Stimulated activated naive CD4-positive, alpha-beta T cell treated with Interleukin-2 at 50 U/mL for 16 hours (primary cell): ENCODE measurements at regions not wholly inside any gene's neighbourhood (a gene's known extent, or its start where the extent isn't known, plus 50 kb on each side); places are given as distances from the start of the nearest gene placed in this dataset.
"Not testable (repeated sequence)": the region's sequence is repeated elsewhere in the genome, so short reads cannot be mapped to it uniquely, and the experiment has no call there.

ENCODE experiments used
- DNase-seq: peaks from one replicate; lab custom pipeline; 2025; lab: John Stamatoyannopoulos, UW

DNA sequence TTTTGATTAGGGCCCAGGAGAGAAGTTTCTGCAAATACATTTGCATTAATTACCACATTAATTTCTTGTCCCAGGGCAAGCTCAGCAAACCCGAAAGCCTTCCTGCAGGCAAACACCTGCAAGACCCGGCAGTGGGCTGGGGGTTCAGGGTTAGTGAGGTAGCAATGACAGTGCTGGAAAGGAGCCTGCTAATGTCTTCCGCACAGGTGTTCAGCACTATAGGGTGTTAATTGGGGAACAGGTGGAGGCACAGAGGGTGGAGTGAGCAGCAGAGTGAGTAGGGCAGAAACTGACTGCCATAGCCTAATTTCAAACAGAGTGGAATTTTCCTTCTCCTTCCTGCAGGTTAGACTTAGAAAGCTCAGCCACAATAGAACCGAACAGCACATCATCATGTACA, 50.9 kb upstream of the UBASH3B start:
- DNase-seq = no peak

DNA sequence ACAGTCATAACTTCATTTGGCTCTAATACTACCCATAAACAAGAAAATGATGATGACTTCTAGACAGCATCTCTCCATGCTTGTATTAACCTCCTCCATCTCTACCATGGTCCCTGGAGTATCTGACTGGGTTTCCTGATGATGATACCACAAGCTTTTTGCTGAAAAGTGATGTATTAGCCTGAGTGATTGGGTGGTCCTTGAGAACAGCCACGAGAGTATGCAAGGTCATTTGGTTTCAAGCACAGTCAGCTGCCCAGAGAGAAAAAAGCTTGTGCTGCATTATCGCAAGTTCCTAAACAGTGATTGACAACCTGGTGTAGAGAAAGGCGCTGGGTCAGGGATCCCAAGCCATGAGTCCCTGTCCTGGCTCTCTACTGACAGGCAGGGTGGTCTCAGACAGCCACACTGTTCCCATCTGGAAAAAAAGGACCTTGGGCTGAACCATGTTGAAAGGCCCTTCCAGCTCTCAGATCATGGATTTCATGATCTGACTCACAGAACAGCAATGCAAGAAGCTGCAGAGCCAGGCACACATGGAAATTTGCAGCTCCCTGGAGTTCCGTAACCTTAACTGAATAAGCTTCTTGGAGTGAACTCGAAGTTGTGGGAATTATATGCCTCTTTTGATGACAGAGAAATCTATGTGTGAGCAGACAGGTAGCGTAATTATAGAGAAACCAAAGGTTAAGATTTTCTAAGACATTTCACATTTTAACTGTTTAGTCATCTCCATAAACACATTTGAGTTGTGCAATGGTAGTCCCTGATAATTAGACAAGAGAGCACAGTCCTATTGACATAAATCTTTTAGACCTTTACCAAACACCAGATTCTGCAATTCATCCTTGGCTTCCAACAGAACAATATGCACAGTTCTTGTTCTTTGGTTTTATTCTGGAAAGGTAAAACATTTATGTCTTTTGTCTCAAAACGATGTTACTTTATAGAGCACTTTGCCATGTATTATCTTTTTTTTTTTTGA, 54.1 kb upstream of the UBASH3B start:
- DNase-seq = no peak

DNA sequence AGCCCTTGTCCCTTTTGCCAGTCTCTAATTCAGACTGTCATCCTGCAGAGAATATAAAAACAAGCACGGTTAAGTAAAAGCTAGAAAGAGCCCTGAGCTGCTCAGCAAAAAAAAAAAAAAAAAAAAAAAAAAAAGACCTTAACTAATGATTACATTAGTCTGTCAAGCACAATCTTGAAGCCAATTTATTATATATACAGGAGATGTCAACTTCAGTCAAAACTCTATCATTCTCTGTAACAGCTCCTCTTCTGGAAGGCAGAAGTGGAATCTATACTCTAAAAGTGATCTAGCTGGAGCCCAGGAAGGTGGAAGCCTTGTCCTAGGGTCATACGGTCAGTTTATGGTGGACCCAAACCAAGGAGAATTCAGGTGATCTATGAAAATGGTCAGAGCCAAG, 55.2 kb upstream of the UBASH3B start:
- DNase-seq = no peak

DNA sequence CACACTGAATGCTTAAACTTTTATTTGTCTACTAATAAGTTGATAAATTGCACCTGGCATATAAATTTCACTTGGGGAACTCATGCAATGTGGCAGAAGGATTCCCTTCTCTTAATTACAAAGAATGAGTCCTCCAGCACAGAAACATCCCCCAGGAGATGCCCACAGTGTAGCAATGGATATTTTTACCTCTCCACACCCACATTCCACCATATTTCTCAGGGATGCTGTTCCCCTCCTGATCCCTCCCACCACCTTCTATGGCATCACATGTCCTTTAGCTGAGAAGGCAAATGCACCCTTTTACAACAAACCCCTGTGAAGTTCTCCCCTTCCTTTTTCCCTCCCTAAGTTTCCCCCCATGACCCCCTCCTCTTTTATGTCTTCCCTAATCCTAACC, 56.1 kb upstream of the UBASH3B start:
- no peak for DNase-seq

DNA sequence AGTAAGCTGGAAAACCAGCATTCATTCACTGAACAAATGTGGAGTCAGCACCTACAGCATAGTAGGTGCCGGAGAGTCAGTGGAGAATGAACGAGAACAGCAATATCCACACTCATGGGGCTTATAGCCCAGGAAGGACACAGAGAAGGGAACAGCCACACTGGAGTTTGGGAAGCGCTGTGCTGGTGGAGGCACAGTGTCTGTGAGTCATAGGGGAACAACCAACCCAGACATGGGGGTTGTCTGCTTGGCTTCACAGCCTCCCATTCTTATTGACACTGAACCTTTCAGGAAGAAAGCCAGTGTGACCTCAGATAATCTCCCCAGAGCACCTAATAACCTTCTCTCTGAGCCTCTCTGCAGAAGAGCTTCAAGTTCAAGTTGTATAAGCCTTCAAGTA, 56.6 kb upstream of the UBASH3B start:
- no peak for DNase-seq

DNA sequence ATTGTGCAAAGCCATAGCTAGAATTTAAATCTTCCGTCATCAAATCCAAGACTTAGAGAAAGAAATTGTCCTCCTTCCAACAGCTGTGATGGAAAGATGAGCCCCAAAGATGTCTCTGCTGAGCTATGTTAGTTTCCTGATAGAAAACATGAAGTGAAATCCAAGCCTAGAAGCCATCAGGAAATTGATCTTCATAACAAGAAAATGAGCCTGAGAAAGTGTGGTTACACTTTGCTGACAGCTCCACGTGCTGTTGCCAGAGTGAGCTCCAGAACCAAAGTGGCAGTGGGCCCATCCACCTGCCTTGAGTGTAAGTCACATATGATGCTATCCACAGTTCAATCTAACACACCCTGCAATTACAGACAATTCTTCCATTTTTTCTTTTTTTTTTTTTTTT, 58.0 kb upstream of the UBASH3B start:
- DNase-seq = no peak

DNA sequence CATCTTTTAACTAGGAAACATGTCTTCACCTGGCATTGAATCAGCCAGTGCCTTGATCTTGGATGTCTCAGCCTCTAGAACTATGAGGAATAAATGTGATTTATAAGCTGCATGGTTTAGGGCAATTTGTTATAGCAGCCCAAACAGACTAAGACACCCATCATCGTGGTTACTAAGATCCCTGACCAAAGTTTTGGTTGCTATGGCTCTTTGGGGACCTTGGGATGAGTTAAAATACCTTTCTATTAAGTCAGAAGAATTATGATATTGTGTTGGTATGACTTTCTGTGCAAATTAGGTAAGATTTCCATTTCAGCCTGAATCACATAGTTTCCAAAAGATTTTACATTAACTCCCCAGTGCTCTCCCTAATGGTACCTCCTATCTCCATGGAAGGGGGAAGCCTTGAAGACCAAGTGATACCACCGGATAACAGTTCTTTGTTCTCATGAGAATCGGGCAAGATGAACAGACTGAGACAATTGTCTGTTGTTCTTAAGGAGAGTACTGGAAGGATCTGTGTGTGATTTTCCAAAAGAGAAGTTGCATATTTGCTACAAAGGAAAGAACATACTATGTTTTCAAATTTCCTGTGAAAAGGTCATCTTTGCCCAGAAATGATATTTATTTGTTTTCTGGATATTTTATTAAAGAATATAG, 60.4 kb upstream of the UBASH3B start:
- no peak for DNase-seq

DNA sequence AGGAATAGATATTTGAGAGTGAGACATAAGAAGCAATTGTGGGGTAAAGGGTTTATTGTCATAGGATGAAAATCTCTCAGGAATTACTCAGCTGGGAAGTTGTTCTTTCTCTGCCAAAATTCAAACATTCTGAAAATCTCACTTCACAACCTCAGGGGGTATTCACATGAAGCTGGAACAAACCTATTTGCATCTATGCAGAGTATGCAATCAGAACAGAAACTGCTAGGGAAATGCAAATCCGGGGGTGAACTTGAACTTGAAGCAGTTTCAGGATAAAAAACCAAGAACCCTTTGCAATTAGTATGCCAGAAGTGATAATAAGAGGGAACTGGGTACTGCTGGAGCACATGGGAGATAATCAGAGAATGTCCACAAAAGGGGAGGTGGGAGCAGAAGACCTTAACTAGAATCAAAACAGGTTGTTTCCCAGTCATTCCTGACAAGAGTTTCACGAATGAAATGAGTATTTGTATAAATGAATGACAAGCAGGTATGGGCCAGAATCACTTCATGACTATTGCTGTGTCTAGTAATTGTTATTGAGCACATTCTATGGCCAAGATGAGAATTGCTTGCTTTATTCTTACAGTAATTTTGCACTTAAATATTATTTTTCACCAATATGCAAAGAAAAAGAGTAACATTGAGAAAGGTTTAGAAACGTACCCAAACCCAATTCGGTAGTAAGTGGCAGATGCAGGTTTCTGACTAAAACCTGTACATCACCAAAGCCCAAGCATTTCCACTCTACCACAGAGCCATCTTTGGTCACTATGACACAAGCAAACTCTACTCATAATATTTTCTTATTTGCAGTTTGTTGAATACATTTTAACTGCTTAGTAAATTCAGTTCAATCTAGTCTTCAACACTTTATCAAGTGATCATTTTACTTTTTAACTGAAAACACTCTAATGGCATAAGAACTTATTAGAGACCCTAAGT, 61.8 kb upstream of the UBASH3B start:
- DNase-seq = no peak

DNA sequence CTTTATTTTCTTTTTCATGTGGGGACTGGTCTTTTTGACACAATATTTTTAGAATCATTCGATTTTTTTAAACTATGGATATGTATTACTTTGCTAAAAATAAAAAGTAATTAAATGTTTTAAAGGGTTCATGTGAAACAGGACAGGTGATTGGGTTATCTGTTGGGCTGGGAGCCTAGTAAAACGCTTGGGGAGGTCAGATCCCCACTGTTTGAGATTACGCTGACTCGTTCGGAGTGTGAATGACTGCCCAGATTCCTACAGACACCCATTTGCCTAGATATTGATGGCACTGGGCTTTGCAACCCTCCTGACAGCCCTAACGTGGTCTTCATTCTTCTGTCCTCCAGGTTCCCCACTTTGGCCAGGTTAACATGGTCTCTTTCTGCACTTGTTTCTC, 62.9 kb upstream of the UBASH3B start:
- no peak for DNase-seq

DNA sequence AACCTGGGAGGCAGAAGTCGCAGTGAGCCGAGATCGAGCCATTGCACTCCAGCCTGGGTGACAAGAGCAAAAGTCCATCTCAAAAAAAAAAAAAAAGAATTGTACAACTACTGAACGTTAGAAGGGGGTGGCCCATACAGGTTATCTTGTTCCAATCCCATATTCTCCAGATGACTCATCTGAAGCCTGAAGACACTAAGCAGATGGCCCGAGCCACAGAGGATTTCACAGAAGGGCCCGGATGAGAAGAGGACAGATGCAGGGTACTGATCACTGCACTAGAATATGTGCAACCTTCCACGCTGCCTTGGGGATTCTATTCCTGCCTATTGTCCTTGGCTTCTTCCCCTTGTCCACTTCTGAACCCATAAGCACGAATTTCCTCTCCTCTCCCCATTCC, 70.9 kb upstream of the UBASH3B start:
- DNase-seq = no peak

DNA sequence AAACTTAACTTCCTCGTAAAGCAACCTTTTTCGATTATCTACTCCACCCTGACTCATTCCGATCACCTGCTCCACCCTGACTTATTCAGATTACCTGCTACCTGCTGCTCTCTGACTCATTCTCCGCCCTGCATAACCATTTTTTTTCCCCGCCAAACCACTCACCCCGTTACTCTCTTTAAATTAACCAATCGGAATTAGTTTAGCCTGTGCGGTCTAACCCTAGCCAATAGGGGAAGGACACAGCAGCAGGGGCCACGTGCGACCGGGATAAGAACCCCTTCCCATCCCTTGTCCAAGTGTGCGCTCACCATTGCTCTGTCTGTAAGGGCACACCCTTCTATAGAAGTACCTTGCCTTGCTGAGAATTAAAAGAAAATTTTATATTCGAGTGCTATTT, 75.5 kb upstream of the UBASH3B start:
- DNase-seq = not testable (repeated sequence)

DNA sequence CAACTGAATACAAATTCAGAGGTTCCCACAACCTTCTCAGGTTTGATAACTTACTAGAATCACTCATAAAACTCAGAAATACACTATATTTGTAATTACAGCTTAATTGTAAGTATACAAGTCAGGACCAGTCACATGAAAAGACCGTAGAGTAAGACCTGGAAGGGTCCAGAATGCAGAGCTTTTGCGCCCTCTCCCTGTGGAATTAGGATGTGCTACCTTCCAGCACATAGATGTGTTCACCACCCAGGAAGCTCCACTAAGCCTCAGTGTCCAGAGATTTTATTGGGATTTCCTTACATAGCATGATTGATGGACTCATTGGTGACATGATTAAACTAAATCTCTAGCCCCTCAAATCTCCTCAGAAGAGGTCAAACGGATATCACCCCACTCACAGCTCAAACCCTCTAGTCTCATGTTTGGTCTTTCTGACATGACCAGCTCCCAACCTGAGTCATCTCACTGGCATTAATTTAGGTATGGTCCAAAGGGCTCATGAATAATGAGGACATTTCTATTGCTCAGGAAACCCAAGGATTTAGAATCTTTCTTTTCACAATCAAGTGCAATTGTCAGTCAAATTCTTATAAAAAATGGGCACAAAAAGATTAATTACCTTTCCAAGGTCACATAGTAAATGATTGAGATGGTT, 77.2 kb upstream of the UBASH3B start:
- no peak for DNase-seq

DNA sequence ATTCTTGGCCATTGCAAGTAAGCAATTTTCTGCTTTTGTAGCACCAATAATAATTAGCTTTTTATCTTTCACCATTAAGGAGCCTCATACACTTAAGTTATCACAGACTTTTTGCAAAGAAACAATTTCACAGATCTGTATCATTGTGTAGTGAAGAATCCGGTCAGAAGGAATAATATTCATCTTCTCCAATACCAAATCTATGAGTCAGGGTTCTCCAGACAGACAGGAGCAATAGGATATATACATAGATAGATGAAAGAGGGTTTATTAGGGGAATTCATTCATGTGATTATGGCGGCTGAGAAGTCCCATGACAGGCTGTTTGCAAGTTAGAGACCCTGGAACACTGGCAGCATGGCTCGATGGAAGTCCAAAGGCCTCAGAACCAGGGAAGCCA, 82.9 kb upstream of the UBASH3B start:
- no peak for DNase-seq

DNA sequence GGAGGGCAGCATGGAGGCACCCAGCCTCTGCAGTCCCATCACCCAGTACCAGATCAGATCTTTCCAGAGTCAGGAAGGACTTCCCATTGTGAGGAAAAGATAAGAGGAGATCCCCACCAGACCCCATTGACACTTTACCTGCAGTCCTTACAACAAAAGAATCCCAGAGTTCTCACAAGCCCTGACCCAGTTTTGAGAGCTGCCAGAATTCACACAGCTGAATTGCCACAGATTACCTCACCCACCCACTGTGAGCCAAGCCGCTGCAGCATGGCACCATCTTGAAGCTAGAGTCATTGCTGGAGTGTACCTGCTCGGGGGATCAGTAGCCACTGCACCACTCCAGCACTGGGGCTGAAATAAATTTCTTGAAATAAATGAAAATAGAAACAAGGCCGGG, 91.8 kb upstream of the UBASH3B start:
- DNase-seq = no peak

DNA sequence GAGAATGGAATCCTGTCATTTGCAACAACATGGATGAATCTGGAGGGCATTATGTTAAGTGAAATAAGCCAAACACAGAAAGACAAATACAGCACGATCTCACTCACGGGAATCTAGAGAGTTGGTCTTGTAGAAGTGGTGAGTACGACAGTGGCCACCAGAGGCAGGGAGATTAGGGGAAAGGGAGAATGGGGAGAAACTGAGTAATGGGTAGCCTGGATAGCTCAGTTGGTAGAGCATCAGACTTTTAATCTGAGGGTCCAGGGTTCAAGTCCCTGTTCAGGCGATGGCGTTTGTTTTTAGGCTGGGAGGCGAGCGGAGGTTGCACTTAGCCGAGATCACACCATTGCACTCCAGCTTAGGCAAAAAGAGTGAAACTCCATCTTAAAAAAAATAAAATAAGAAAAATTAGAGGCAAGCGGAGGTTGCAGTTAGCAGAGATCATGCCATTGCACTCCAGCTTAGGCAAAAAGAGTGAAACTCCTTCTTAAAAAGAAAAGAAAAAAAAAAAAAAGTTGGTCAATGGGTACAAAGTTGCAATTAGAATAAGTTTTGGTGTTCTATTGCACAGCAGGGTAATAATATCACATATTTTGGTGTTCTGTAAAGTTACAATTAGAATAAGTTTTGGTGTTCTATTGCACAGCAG, 95.7 kb upstream of the UBASH3B start:
- no peak for DNase-seq

DNA sequence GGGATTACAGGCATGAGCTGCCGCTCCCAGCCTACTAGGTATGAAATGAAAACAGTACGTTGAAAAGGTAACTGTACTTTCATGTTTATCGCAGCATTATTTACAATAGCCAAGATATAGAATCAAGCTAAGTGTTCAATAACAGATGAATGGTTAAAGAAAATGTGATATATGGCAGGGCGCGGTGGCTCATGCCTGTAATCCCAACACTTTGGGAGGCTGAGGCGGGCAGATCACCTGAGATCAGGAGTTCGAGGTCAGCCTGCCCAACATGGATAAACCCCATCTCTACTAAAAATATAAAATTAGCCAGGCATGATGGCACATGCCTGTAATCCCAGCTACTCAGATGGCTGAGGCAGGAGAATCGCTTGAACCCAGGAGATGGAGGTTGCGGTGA, 96.3 kb upstream of the UBASH3B start:
- not testable (repeated sequence) for DNase-seq

DNA sequence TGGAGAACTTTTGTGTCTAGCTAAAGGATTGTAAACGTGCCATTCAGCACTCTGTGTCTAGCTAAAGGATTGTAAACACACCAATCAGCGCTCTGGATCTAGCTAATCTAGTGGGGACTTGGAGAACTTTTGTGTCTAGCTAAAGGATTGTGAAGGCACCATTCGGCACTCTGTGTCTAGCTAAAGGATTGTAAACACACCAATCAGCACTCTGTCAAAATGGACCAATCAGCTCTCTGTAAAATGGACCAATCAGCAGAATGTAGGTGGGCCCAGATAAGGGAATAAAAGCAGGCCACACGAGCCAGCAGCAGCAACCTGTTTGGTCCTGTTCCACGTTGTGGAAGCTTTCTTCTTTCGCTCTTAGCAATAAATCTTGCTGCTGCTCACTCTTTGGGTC, 98.4 kb upstream of the UBASH3B start:
- DNase-seq = not testable (repeated sequence)

DNA sequence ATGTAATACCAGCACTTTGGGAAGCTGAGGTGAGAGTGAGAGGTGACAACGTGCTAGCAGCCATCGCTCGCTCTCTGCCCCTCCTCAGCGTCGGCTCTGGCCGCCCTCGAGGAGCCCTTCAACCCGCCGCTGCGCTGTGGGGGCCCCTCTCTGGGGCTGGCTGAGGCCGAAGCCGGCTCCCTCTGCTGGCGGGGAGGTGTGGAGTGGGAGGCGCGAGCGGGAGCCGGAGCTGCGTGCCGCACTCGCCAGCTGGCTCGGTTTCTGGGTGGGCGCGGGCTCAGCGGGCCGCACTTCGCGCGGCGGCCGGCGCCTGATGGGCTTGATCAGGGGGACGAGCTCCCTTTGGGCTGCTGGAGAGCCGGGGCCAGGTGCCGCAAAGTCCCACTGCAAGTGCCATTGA, 98.9 kb upstream of the UBASH3B start:
- no peak for DNase-seq

DNA sequence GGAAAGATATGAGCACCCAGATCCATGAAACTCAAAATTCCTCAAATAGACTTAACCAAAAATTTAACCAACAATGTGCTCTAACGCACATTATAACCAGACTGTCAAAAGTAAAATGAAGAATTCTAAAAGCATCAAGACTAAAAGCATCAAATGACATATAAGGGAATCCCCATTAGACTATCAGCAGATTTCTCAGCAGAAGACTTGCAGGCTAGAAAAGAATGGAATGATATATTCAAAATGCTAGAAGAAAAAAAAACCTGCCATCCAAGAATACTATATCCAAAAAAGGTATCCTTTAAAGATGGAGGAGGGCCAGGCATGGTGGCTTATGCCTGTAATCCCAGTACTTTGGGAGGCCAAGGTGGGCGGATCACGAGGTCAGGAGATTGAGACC, 117.5 kb upstream of the UBASH3B start:
- no peak for DNase-seq

DNA sequence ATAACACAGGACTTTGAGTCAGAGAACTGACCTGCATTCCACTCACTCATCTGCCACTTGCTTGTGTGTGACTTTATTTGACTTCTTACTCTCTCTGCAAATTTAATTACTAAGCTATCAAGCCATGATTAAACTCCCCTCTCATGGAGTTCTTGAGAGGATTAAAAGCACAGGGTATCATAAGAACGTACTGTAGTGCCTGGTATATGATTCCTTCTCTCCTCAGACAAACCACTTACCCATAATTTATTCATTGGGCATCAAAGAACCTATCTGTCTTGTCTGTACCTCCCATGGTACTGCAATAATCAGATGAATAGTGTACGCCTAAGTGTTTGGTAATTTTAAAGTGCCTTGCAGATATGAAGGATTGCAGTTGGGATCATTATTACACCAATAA, 130.6 kb upstream of the UBASH3B start:
- DNase-seq = no peak
